ELF-1 (cell line): ENCODE measurements at regions not wholly inside any gene's neighbourhood (a gene's known extent, or its start where the extent isn't known, plus 50 kb on each side); places are given as distances from the start of the nearest gene placed in this dataset.

Source experiments
- DNase-seq: peaks from one replicate; pipeline ENCODE4 v3.0.0-alpha.2; 2016; ENCODE audit warnings: low read depth, low spot score

GRCh38 chr10:126722726-126723125 is 52.2 kb upstream of the C10orf90 start:
- DNase-seq = no peak

- no peak for DNase-seq
Observed at GRCh38 chr10:126723226-126723625, 52.7 kb upstream of the C10orf90 start.

- DNase-seq = no peak
Observed at GRCh38 chr10:126729314-126729870, 58.9 kb upstream of the C10orf90 start.

- no peak for DNase-seq
Observed at GRCh38 chr10:126730856-126731609, 60.5 kb upstream of the C10orf90 start.

GRCh38 chr10:126731610-126731990 is 61.1 kb upstream of the C10orf90 start:
- no peak for DNase-seq

GRCh38 chr10:126732308-126732707 is 61.8 kb upstream of the C10orf90 start:
- DNase-seq = no peak

- no peak for DNase-seq
Observed at GRCh38 chr10:126732868-126733267, 62.4 kb upstream of the C10orf90 start.

GRCh38 chr10:126734015-126734414 is 63.5 kb upstream of the C10orf90 start:
- no peak for DNase-seq

- DNase-seq = no peak
Observed at GRCh38 chr10:126734967-126735366, 64.5 kb upstream of the C10orf90 start.

- no peak for DNase-seq
Observed at GRCh38 chr10:126736142-126736541, 65.6 kb upstream of the C10orf90 start.

- DNase-seq = no peak
Observed at GRCh38 chr10:126736727-126737126, 66.2 kb upstream of the C10orf90 start.

- DNase-seq = no peak
Observed at GRCh38 chr10:126738001-126738400, 67.5 kb upstream of the C10orf90 start.

- DNase-seq = no peak
Observed at GRCh38 chr10:126744571-126744970, 74.1 kb upstream of the C10orf90 start.

GRCh38 chr10:126749015-126749655 is 78.6 kb upstream of the C10orf90 start:
- DNase-seq = peak; percentile 93

GRCh38 chr10:126754966-126755365 is 84.5 kb upstream of the C10orf90 start:
- peak; percentile 62 for DNase-seq

GRCh38 chr10:126758867-126759266 is 88.4 kb upstream of the C10orf90 start:
- no peak for DNase-seq

GRCh38 chr10:126759531-126759930 is 89.0 kb upstream of the C10orf90 start:
- DNase-seq = no peak

- peak; percentile 74 for DNase-seq
Observed at GRCh38 chr10:126766646-126767045, 96.2 kb upstream of the C10orf90 start.

- no peak for DNase-seq
Observed at GRCh38 chr10:126770809-126771208, 100.3 kb upstream of the C10orf90 start.

GRCh38 chr10:126776168-126776567 is 105.7 kb upstream of the C10orf90 start:
- no peak for DNase-seq

GRCh38 chr10:126777714-126778113 is 107.2 kb upstream of the C10orf90 start:
- DNase-seq = peak; percentile 21

- no peak for DNase-seq
Observed at GRCh38 chr10:126781450-126782216, 111.1 kb upstream of the C10orf90 start.
